NB4 (cell line): ENCODE measurements at regions not wholly inside any gene's neighbourhood (a gene's known extent, or its start where the extent isn't known, plus 50 kb on each side); places are given as distances from the start of the nearest gene placed in this dataset.

ENCODE experiments used
- DNase-seq: peaks from one replicate; pipeline ENCODE4 v3.0.0; 2010; ENCODE audit warnings: low read depth
- H3K4me3 ChIP-seq: one replicate; pipeline ENCODE4 v1.5.1; 2011; ENCODE audit warnings: mild to moderate bottlenecking, low read depth, low read length, moderate library complexity
- MYC ChIP-seq: IDR thresholded peaks from 2 replicates; pipeline ENCODE4 v1.6.1; 2011; ENCODE audit warnings: low read depth, low read length
- POLR2A ChIP-seq: IDR thresholded peaks from 2 replicates; pipeline ENCODE4 v1.6.1; 2011; ENCODE audit warnings: mild to moderate bottlenecking; ENCODE audit not compliant: insufficient read length; ENCODE audit errors: extremely low read depth
- TF ChIP-seq, protein P1 (sequence below): IDR thresholded peaks from 2 replicates; pipeline ENCODE4 v1.6.1; 2011; ENCODE audit warnings: low read depth, low read length
- TF ChIP-seq, protein P2 (sequence below): IDR thresholded peaks from one replicate; pipeline ENCODE4 v1.5.1; 2012; ENCODE audit warnings: low read depth, low read length

DNA sequence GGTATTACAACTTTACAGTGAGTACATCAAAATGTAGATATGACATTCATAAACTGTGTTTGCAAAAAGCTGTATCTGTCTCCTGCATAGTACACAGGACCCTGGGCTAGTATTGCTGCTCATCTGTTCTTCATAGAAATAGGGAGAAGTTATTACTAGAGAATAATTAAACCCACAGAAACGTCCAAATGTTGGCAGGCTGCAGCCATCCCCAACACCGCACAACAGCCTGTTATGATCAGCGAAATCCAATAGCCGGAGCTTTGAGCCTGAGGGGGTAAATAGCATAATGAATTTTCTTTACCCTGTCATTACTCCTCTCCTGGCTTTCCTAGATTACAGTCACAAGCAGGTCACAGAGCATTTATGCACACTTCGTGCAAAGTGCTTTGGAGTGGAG lies 178.0 kb downstream of the DACT1 start:
- TF ChIP-seq MYC = no peak
- TF ChIP-seq, protein P1, sequence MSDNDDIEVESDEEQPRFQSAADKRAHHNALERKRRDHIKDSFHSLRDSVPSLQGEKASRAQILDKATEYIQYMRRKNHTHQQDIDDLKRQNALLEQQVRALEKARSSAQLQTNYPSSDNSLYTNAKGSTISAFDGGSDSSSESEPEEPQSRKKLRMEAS = no peak
- TF ChIP-seq POLR2A = no peak
- TF ChIP-seq, protein P2, sequence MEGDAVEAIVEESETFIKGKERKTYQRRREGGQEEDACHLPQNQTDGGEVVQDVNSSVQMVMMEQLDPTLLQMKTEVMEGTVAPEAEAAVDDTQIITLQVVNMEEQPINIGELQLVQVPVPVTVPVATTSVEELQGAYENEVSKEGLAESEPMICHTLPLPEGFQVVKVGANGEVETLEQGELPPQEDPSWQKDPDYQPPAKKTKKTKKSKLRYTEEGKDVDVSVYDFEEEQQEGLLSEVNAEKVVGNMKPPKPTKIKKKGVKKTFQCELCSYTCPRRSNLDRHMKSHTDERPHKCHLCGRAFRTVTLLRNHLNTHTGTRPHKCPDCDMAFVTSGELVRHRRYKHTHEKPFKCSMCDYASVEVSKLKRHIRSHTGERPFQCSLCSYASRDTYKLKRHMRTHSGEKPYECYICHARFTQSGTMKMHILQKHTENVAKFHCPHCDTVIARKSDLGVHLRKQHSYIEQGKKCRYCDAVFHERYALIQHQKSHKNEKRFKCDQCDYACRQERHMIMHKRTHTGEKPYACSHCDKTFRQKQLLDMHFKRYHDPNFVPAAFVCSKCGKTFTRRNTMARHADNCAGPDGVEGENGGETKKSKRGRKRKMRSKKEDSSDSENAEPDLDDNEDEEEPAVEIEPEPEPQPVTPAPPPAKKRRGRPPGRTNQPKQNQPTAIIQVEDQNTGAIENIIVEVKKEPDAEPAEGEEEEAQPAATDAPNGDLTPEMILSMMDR = no peak
- no peak overlapping the region for H3K4me3 ChIP-seq
- DNase-seq = no peak

DNA sequence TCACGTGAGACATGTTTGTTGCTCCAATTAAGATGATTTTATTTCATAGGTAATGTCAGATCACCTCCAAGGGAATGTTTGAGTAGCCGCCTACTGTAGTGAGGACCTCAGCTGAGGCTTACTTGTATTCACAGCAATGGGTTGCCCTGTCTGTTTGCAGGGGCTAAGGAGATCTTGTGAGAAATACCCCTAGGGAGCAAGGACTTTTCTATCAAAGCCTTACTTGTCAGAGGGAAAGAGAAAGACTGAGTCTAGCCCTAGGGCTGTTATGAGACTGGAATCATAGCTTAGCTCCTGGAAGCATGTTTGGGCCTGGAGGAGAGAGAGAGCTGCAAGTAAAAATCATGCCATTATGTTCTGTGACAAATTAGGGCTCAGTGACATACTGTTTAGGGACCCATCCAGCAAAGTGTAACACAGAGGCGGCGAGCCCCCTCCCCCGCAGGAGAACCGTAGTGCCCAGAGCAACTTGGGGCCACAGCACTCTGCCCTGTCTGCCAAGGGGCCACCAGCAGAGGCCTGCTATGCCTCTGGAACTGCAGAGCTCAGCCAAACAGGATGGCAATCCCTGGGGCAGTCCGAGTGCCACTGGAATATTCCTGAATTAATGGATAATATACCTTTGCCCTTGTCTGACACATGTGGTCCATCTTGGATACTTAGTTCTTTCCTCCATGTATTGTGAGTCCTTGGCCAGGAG lies 178.8 kb downstream of the DACT1 start:
- no peak for TF ChIP-seq MYC
- TF ChIP-seq, protein P1 = no peak
- no peak for TF ChIP-seq POLR2A
- TF ChIP-seq, protein P2 = no peak

DNA sequence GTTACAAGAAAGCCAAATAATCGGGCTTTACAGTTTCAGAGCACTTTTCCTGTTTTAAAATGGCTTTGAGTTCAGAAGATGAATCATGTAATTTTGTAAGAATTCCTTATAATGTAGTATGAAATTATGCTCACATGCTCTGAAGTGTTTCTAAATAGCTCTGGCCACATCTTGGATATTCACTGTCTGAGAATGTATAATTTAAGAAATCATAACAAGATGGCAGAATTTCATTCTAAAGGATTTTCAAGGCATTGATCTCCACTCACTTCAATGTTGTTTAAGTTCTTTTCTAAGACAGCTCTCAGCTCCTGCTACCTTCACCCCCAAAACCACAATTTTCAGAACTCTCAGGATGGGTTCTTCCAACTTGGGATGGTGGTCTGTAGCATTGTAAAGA lies 180.1 kb downstream of the DACT1 start:
- DNase-seq = no peak
- TF ChIP-seq MYC (no peak), POLR2A (no peak)
- TF ChIP-seq, protein P1 = no peak
- TF ChIP-seq, protein P2 = no peak
- H3K4me3 ChIP-seq = no peak overlapping the region

More for the DNA sequence above, 178.8 kb downstream of the DACT1 start:
- H3K4me3 ChIP-seq = no peak overlapping the region
- no peak for DNase-seq

DNA sequence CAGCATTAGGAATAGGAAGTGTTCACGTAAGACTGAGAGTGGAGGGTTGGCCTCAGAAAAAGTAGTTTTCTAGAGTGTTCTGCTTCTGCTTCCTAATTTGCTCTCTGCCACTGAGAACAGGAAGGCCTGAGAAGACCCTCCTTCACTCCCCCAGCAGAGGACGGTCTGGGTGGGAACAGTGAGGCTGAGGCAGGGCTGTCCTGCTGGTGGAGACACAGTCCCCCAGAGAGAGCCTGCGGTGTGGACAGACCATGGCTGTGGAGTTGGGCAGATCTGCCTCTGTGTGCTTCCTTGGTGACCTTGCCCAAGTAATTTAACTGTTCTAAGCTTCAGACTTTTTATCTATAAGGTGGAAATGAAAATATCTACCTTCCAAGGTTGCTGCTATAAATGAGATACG lies 182.3 kb downstream of the DACT1 start:
- DNase-seq = no peak
- no peak overlapping the region for H3K4me3 ChIP-seq
- TF ChIP-seq MYC (no peak), POLR2A (no peak)

DNA sequence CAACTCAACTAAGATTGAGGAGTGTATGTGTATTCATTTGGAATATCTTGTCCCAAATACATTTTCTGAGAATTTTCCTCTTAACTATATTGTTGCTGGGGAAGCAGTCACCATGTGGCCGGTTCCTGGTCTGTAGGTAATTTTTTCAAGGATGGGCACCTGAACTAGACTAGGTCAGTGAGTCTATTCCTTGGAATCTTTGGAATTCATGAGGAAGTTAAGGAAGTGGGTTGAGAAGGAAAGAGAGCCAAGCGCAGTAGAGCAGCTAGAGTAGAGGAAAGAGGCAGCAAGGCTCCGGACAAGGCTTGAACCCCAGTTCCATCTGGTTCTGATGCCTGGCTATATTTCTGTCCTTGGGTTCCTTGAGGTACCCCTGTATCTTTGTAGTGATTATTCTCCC lies 183.7 kb downstream of the DACT1 start:
- TF ChIP-seq, protein P2 = no peak
- TF ChIP-seq MYC (no peak), POLR2A (no peak)
- TF ChIP-seq, protein P1 = no peak

DNA sequence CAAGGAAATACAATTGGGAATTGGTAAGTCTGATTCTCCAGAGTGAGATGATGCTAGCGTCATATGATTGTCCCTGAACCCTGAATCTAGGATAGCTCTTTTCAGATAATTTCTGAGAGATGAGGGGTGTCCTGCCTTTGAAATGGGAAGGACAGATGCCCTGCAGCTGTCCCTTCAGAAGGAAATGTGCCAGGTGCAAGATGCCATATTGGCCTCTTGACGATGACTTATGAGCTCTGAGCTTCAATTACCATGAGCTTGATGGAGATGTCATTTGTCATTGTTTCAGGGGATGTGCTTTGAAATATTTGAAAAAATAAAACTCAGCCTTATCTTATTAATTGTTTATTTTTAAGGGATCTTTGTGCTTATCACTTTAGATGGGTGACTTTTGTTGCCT lies 185.1 kb downstream of the DACT1 start:
- no peak for DNase-seq
- no peak overlapping the region for H3K4me3 ChIP-seq
- TF ChIP-seq, protein P2 = no peak
- TF ChIP-seq, protein P1 = no peak
- no peak for TF ChIP-seq MYC
- no peak for TF ChIP-seq POLR2A

More for the DNA sequence above, 183.7 kb downstream of the DACT1 start:
- no peak for DNase-seq
- H3K4me3 ChIP-seq = no peak overlapping the region
